Ovary (tissue), 3 donors: ENCODE measurements at regions not wholly inside any gene's neighbourhood (a gene's known extent, or its start where the extent isn't known, plus 50 kb on each side); places are given as distances from the start of the nearest gene placed in this dataset.

ENCODE experiments used
- EP300 ChIP-seq: sonication (generic); formaldehyde crosslinking; IDR thresholded peaks from one replicate; pipeline ENCODE4 v1.6.1; 2017; ENCODE audit warnings: antibody characterized with exemption
- POLR2A ChIP-seq: fragments of 450-650 bp; IDR thresholded peaks from one replicate; pipeline ENCODE4 v1.6.1; 2017; ENCODE audit warnings: antibody characterized with exemption, mild to moderate bottlenecking, moderate library complexity
- TF ChIP-seq, protein P1 (sequence below), 3 donors: fragments of 450-650 bp in 2 of 3; fragments of 200-600 bp in 1 of 3; IDR thresholded peaks; one replicate each; pipeline versions ENCODE4 v1.5.1 to v1.8.0; 2016 to 2022; ENCODE audit warnings: antibody characterized with exemption in 3 of 3, mild to moderate bottlenecking in 1 of 3
- donor health status: DM: no; HTN: no; CAD: no.

DNA sequence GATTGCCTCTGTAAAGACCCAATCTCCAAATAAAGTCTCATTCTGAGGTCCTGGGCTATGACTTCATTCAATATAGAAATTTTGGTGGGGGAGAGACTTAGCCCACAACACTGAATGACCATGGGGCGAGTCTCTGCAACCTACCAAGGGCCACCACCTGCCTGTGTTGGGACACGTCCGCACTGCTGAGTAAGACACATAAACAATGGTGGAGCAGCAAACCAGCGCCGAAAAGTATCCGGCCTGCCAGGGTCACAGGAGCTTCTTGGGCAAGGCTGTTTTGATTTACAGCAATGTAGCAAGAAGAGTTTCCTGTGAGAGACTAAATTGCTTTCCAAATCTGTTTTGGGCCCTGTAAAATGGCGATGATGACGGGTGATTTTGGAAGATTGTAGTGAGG is 122.3 kb downstream of the SHANK2 start:
- no peak for TF ChIP-seq POLR2A
- TF ChIP-seq, protein P1, sequence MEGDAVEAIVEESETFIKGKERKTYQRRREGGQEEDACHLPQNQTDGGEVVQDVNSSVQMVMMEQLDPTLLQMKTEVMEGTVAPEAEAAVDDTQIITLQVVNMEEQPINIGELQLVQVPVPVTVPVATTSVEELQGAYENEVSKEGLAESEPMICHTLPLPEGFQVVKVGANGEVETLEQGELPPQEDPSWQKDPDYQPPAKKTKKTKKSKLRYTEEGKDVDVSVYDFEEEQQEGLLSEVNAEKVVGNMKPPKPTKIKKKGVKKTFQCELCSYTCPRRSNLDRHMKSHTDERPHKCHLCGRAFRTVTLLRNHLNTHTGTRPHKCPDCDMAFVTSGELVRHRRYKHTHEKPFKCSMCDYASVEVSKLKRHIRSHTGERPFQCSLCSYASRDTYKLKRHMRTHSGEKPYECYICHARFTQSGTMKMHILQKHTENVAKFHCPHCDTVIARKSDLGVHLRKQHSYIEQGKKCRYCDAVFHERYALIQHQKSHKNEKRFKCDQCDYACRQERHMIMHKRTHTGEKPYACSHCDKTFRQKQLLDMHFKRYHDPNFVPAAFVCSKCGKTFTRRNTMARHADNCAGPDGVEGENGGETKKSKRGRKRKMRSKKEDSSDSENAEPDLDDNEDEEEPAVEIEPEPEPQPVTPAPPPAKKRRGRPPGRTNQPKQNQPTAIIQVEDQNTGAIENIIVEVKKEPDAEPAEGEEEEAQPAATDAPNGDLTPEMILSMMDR (IDR thresholded peaks at IDR 0.05), result no peak
- TF ChIP-seq EP300, result no peak
